ENCODE measurements at regions not wholly inside any gene's neighbourhood (a gene's known extent, or its start where the extent isn't known, plus 50 kb on each side); places are given as distances from the start of the nearest gene placed in this dataset.

DNA sequence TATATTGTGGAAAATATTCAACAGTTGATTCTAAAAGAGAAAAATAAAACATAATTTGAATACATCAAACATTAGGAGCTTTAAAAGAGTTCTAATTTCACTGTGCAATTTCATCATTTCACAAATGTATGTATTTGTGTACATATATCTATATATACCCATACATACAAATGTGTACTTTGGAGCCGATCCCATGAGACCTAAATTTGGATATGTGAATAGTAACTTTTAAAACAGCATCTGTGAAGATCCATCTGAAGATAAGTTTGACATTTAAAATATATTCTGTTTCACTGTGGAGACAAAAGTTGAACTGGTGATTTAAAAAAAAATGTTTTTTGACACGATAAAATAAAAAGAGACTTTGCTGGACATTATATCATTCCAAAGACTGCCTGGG lies 374.0 kb downstream of the TMA16 start:
- no peak for DNase-seq (ENCODE audit: low spot score)

GRCh38 chr4:163871078-163871477 lies 376.6 kb downstream of the TMA16 start:
- no peak for DNase-seq (ENCODE audit: low spot score)

- peak; percentile 66 for DNase-seq (ENCODE audit: low spot score)
These were observed 380.8 kb downstream of the TMA16 start for GRCh38 chr4:163875327-163875726.

DNA sequence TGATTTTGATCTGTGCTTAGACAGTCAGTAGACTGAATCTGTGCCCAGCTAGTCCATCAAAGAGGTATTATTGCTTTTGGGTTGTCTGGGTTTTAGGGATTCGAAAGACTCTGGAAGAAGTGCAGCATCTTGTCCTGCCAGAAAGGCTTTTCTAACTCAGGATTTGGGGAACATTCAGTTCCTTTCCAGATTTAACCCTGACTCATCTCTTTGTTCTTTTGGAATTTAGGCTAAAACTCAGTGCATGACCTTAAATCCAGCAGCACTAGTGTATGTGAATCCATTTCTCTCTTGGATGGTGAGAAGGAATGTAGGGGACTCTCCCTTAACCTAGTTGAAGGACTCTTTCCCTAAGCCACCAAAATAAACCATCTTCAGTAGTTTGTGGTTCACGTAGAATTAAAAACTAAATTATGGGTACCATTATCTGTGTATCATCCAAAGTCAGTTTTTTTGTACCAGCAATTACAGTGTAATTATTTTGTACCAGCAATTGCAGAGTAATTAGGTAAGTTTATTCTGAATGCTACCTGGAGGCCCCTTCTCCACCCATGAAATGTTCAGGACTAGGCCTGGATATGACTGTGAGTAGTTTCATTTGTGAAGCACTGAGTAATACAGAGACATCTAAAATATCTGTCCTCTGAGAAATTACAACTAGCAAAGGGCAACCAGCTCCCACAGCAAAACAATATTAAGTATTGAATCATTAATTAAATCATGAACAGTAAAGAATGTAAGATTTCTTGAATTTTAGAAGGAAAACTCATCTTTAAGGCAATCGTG lies 384.0 kb downstream of the TMA16 start:
- no peak for DNase-seq (ENCODE audit: low spot score)

GRCh38 chr4:163892417-163892816 lies 397.9 kb downstream of the TMA16 start:
- DNase-seq (ENCODE audit: low spot score): no peak

- DNase-seq (ENCODE audit: low spot score): no peak
These were observed 401.0 kb downstream of the TMA16 start for GRCh38 chr4:163895378-163896005.

- DNase-seq (ENCODE audit: low spot score): no peak
These were observed 406.8 kb downstream of the TMA16 start for GRCh38 chr4:163901319-163901718.

DNA sequence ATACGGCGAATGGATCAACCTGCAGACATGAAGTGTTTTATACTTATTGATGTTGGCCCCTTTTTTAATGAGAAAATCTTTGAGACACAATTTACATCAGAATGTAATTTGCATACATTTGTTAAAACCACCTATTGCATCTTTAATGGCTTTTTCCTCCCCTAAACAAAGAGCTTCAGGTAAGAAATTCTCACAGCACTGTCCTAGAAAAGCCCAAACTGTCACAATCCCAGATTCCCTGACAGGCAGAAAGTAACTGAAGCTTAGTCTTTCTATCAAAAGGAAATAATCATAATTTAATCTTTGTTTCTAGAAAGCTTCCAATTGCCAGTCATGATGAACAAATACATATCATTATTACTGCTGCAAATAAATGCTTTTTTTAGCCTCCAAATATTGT lies 407.9 kb downstream of the TMA16 start:
- DNase-seq (ENCODE audit: low spot score): no peak

GRCh38 chr4:163911891-163912290 lies 417.4 kb downstream of the TMA16 start:
- no peak for DNase-seq (ENCODE audit: low spot score)

- no peak for DNase-seq (ENCODE audit: low spot score)
These were observed 419.1 kb downstream of the TMA16 start for GRCh38 chr4:163913571-163913970.

DNA sequence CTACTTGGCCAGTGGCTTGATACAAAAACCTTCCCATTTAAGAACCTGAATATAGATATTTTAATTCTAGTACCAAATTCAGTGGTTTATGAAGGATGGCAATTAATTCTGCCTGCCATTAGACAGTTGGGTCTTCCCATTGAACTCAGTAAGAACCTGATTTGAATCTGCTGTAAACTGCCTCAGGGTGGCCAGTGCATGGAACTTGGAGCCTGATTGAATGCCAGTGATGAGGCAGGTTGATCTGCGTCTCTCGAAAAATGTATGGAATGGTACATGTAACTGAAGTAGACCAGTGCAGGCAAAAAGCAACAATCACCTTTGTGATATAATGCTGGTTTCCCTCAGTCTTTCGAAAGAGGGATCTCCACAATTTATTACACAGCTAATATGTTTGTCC lies 421.4 kb downstream of the TMA16 start:
- no peak for DNase-seq (ENCODE audit: low spot score)

- no peak for DNase-seq (ENCODE audit: low spot score)
These were observed 425.9 kb downstream of the TMA16 start for GRCh38 chr4:163920426-163920825.

DNA sequence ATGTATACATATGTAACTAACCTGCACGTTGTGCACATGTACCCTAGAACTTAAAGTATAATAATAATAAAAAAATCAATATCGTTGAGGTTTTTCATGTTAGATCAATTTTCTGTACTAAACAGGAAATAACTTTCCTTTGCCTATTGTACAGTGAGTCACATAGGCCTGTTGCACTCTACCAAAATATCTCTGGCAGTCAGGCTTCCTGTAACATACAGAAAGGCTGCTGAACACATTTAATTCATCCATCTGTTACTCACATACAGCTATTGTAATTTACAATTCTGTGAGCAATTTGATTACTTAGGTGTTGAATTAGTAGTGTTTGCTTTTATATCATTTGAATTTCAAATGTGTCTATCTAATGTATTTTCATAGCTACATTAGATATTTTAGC lies 427.8 kb downstream of the TMA16 start:
- no peak for DNase-seq (ENCODE audit: low spot score)

DNA sequence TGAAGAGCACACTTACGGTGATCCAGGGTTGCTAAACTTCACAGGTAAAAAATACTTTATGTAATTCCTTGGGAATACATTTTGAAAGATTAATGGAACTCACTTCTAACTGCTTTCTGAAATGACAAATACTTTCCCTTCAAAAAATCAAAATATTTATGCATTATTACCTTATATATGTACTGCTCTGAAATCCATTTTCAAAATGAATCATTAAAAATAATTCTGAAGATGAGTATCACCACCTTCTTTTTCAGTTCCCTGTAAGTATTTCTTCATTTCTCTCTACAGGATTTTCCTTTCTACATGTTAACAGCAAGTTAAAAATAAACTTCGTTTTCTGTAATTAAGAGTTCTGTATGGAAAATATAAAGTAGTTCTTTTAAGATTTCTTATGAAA lies 428.6 kb downstream of the TMA16 start:
- DNase-seq (ENCODE audit: low spot score): no peak

GRCh38 chr4:163930086-163930485 lies 435.6 kb downstream of the TMA16 start:
- no peak for DNase-seq (ENCODE audit: low spot score)

DNA sequence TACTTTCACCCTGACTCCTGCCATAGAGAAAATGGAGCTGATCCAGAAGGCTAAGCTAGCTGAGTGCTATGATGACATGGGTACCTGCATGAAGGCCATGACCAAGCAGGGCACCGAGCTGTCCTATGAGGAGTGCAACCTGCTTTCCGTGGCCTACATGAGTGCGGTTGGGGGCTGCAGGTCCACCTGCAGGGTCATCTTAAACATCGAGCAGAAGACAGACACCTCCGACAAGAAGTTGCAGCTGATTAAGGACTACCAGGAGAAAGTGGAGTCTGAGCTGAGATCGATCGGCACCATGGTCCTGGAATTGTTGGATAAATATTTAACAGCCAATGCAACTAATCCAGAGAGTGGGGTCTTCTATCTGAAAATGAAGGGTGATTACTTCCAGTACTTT lies 438.0 kb downstream of the TMA16 start:
- no peak for DNase-seq (ENCODE audit: low spot score)

- no peak for DNase-seq (ENCODE audit: low spot score)
These were observed 445.1 kb downstream of the TMA16 start for GRCh38 chr4:163939597-163939996.

- no peak for DNase-seq (ENCODE audit: low spot score)
These were observed 446.9 kb downstream of the TMA16 start for GRCh38 chr4:163941221-163941905.

GRCh38 chr4:163948920-163949455 lies 454.5 kb downstream of the TMA16 start:
- DNase-seq (ENCODE audit: low spot score): no peak

- DNase-seq (ENCODE audit: low spot score): no peak
These were observed 455.6 kb downstream of the TMA16 start for GRCh38 chr4:163949976-163950601.

DNA sequence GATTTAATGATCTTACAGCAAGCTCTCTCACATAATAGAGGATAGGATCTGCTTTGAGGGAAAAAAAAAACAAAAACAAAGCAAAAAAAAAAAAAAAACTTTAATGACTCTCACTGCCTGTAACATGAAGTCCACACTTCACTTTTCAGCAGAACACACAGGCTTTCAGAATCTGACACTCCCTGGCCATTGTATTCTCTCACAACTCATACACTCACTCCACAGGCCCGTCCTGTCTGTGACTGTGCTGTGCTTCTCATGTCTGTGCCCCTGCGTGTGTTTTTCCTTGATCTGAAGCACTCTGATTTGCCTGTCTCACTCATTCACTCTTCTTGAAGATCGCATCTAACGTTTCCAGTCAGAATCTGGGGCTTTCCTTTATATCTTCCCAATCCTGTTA lies 460.8 kb downstream of the TMA16 start:
- DNase-seq (ENCODE audit: low spot score): no peak

GRCh38 chr4:163958751-163959150 lies 464.3 kb downstream of the TMA16 start:
- no peak for DNase-seq (ENCODE audit: low spot score)
